Fibroblast of skin of abdomen (primary cell): ENCODE measurements at regions not wholly inside any gene's neighbourhood (a gene's known extent, or its start where the extent isn't known, plus 50 kb on each side); places are given as distances from the start of the nearest gene placed in this dataset.

ENCODE experiments used
- DNase-seq: peaks from one replicate; pipeline ENCODE4 v3.0.0-alpha.2; 2013

DNA sequence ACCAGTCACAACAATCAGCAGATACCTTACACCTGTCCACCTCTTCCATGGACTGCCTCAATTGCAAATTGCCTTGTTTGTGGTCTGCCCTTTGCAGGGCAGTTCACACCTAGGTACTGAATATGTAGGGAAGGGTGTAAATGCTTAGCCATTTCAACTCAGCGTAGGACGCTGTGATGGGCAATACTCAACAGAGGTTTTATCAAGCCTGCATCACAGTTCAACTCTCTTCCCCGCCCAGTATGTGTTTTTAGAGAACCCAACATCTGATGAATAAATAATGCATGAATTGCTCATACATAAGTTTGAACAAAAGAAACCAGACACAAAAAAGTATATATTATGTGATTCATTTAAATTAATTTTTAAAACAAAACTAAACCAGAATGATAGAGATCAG lies 124.4 kb downstream of the P2RY1 start:
- no peak for DNase-seq

DNA sequence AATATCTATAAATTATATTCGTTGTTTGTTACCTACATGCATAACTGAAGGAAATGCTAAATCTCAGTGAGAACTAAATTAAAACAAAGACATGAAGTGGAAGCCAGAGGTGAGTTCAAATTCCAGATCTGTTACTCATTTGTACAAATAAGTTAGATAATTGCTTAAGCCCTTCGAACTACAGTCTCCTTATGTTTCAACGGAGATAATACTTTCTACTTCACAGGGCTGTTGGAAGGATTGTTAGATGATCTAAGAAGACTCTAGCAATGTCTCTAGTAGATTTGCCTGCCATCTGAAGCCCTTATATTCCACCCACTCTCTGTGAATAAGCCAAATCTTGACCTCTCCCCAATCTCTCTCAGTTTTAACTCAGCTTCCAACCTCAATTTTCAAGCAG lies 125.8 kb downstream of the P2RY1 start:
- no peak for DNase-seq

DNA sequence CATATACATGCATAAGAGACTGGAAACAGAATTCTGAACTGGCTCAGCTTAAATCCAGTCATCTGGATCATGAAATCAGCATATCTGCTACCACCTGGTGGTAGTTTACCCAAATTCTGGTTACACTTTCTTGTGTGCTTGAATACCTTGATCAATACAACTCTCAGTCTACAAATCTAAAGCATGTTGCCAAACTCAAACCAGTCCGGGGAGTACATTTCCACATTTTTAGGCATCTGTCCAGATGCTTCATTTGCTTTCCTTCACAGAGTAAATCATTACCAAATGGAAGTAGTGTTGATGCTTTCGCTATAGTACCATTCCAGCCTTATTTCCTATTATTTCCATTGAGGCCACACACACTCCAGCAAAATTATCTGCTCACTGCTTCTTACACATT lies 126.4 kb downstream of the P2RY1 start:
- DNase-seq: peak; percentile 25

DNA sequence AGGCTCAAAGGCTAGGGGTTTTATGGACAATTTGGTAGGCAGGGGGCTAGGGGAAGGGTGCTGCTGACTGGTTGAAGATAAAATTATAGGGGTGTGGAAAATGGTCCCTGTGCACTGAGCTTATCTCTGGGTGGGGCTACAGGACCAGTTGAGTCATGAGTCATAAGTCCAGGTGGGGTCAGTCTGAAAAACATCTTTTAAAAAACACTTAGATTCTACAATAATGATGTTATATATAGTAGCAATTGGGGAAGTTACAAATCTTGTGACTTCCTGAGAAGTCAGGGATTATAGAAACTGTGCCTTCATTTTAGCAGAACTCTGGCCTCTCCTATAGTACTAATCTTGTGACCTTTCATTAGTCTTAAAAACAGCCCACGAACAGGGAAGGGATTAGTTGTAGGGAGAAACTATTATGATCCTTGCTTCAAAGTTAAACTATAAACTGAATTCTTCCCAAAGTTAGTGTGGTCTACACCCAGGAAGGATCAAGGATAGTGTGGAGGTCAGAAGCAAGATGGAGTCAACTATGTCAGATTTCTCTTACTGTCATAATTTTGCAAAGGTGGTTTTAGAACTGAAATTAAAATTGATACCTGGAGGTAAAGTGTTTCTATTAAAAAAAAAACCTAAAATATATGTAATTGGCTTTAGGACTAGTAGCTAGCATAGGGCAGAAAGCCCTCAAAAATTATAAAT lies 130.1 kb downstream of the P2RY1 start:
- no peak for DNase-seq

DNA sequence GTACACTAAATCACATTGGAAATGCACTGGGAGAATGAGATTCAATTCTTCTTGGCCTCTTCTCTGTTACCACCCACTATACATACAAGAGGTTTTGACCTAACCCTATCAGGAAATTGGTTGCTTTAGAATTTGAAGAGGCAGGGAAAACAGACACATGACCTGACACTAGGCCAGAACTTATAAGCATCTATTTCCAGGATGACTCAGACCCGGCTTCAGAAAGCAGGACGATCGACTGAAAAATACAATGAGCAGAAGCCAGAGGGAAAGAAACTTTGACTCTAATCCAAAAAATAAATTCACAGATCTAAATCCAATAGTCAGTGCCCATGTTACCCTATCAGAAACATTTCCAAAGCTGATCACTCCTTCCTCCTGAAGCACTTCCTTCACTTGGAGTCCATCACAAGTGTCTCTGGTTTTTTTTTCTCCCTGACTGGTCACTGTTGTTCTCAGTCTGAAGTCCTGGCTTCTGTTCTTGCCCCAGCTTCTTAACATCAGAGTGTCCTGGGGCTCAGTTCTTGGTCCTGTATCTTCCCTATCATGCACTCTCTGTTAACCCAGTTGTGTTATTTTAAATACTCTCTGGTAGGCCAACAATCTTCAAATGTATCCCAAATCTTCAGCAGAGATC lies 133.6 kb downstream of the P2RY1 start:
- peak; percentile 14 for DNase-seq

- DNase-seq: no peak
Observed at GRCh38 chr3:152969557-152970300, 134.8 kb downstream of the P2RY1 start.

DNA sequence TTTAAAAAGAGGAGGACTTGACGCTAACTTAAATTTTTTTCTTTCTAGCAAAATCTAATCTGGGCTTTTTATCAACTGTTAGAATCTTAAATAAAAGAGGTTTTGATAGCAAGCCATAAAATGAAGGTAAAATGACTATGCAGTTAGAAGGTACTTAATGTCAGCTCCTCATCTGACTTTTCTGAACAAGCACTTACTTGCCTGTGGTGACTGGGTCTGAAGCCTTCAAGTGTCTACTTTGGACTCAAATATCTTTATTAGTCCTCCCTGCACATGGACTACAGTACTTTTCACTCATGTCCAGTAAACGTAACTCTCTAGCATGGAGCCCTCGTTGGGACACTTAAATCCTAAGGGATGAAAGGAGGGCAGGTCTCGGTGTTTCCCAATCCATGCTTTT lies 135.9 kb downstream of the P2RY1 start:
- no peak for DNase-seq

DNA sequence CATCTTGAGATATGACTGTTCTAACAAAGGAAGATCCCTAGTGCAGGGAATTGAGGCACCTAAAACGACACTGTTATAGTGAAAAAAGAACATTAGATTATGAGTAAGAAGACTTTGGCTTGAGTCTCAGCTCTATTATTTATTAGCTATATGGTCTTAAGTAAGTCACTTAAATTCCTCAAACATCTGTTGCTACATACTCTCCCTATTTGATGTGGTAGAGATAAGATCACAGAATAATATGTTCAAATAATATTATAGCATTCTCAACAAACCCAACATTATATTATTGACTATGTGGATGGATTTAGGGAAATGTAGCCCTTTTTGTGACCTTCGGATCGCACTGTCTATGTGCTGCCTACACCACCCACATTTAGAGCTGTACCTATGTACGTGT lies 136.9 kb downstream of the P2RY1 start:
- no peak for DNase-seq

DNA sequence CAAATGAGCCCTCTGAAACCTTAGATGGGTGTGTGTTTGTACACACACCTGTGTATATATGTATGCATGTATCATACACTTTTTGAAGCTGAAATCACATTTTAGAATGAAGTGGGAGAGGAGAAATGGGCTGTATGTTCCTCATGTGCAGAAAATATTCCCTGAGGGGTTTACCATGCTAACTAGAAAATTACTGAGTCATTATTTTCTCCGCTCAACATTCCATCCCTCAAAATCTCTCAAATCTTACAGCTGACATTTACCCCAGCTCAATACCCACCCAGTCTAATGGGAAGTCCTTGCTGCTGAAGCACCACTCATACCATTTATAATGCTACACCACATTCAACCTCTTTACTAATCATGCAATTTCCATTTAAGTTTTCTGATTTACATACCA lies 138.6 kb downstream of the P2RY1 start:
- no peak for DNase-seq

GRCh38 chr3:152976239-152976638 lies 141.3 kb downstream of the P2RY1 start:
- DNase-seq: no peak

DNA sequence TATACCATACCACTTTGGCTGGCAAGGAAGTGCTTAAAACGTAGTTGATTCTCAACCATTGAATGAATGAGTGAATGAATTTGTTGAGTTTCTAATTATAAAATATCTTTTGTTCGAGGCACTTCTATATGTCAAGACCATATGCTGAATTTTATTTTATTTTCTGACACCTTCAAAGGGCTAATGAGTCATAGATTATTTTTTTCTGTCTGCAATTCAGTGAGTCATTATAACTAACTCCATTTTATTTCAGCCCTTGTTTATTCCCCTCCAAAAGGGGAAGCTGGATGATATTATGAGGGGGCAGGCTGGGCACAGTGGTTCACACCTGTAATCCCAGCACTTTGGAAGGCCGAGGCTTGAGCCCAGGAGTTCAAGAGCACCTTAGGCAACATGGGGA lies 142.4 kb downstream of the P2RY1 start:
- no peak for DNase-seq

DNA sequence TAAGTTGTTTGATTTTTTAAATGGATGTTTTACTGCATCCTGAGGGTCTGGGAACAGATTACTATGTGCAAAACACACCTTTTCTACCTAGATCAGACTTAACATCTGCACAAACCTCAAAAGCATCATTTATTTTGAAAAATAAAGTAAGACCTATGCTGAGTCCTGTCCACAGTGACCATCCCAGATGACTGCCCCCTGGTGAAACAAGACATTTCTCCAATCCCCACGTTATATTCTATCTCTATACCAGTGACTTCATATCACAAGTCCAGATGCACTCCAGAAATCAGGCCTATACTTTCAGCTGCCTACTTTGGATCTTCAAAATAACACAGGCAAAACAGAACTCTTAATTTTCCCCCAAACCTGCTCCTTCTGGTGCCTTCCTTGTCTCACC lies 143.2 kb downstream of the P2RY1 start:
- no peak for DNase-seq

- no peak for DNase-seq
Observed at GRCh38 chr3:152997526-152997925, 162.6 kb downstream of the P2RY1 start.

- no peak for DNase-seq
Observed at GRCh38 chr3:152998591-152998990, 163.4 kb upstream of the RAP2B start.

- DNase-seq: no peak
Observed at GRCh38 chr3:153000325-153000724, 161.7 kb upstream of the RAP2B start.

- no peak for DNase-seq
Observed at GRCh38 chr3:153001210-153002078, 160.6 kb upstream of the RAP2B start.

DNA sequence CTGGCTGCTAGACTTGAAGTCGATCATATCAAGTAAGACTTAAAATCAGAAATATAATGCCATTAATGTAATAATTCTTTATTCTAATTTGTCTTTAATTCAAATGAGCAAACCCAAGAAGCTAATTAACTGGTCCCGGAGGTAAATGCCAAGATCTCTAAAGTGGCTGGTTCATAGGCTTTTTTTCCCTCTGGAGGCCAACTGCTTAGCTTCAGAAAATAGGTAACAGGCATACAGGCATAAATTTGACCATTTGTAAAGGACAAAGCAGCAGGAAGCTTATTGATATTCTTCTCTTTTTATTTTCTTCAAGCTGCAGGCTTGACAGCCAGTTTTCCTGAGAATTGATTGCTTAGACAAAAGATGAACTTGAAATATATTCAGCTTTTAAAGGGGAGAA lies 158.6 kb upstream of the RAP2B start:
- no peak for DNase-seq

- DNase-seq: no peak
Observed at GRCh38 chr3:153003862-153004261, 158.2 kb upstream of the RAP2B start.

- DNase-seq: no peak
Observed at GRCh38 chr3:153008226-153008625, 153.8 kb upstream of the RAP2B start.

DNA sequence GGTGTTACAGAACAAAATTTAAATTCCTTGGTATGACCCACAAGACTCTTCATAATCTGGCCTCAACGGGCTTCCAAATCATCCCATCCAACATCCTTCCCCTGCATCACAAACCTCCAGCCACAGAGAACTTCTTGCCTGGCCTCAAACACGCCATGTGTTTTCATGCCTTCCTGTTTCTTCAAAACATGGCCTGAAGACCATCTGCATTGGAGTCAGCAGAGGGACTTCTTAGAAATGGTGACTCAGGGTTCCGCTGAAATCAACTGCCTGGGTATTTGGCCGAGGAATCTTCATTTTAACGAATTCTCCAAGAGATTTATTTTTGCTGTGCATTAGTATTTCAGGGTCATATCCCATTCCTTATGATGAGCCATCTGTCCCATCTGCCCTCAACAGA lies 138.1 kb upstream of the RAP2B start:
- DNase-seq: no peak

DNA sequence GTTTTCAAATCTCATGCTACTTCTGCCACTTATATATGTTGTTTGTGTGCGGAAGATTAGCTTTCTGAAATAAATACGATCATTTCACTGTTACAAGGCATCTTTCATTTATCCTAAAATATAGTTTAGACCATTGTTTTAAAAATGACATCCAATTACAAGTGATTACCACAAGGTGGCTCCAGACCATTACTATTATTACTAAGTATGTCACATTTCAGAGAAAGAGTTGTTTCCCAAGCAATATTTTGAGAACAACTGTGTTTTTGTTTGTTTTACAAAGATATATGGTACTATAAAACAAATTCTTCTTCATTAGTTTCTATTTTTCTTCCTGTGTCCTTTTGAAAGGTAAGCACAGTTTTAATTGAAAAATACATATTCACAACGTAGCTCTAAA lies 136.0 kb upstream of the RAP2B start:
- DNase-seq: peak; percentile 35

GRCh38 chr3:153028381-153028780 lies 133.6 kb upstream of the RAP2B start:
- no peak for DNase-seq

DNA sequence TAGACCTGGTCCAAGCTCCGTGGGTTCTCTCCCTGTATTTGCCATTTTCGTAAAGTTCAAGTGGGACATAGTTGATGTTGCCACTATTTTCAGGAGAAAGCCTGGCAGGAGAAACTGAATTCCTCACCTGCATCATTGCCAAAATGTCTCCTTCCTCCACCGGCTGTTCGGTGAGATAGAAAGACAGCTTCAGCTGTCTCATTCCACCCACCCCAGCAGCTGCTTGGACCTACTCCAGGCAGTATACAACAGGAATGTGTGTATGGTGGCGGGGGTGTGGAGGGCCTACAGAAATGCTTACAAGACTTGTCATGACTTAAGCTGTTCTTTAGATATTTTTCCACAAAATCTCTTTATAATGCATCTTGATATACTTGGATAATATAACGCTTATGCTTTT lies 132.7 kb upstream of the RAP2B start:
- peak; percentile 91 for DNase-seq
